Activated CD4-positive, alpha-beta T cell treated with anti-CD3 and anti-CD28 coated beads for 36 hours (primary cell): ENCODE measurements at regions not wholly inside any gene's neighbourhood (a gene's known extent, or its start where the extent isn't known, plus 50 kb on each side); places are given as distances from the start of the nearest gene placed in this dataset.

ENCODE experiments used
- ATAC-seq: fragments of 200-7000 bp; cut with Tn5 transposase; one replicate; pipeline ENCODE4 v1.10.0; 2021; ENCODE audit warnings: mild to moderate bottlenecking, moderate library complexity
- CTCF ChIA-PET: fragments of 350-600 bp; sonication (Branson Sonifier 250); formaldehyde crosslinking; loops from one replicate; lab custom pipeline; 2021; ENCODE audit warnings: antibody characterized with exemption; lab: Charles Lee
- POLR2A ChIA-PET: fragments of 350-600 bp; sonication (Branson Sonifier 250); formaldehyde crosslinking; loops from one replicate; lab custom pipeline; 2021; ENCODE audit warnings: antibody characterized with exemption, inconsistent platforms; lab: Charles Lee
- DNase-seq: peaks from one replicate; pipeline ENCODE4 v3.0.0-alpha.2; 2020
- H3K27ac Mint-ChIP-seq: one replicate; pipeline ENCODE4 v1.8.0; 2021; ENCODE audit warnings: mixed read lengths
- H3K27me3 Mint-ChIP-seq: one replicate; pipeline ENCODE4 v1.8.0; 2021; ENCODE audit warnings: mixed read lengths
- H3K36me3 Mint-ChIP-seq: one replicate; pipeline ENCODE4 v1.8.0; 2021; ENCODE audit warnings: low read depth, mixed read lengths
- H3K4me1 Mint-ChIP-seq: one replicate; pipeline ENCODE4 v1.8.0; 2021; ENCODE audit warnings: mixed read lengths
- H3K4me3 Mint-ChIP-seq: one replicate; pipeline ENCODE4 v1.8.0; 2021; ENCODE audit warnings: mild to moderate bottlenecking, moderate library complexity, mixed read lengths
- H3K9me3 Mint-ChIP-seq: one replicate; pipeline ENCODE4 v1.8.0; 2021; ENCODE audit warnings: low read depth, mixed read lengths
- intact Hi-C, 2 experiments: fragments of 100-400 bp; cut with DNase I in 1 of 2; cut with micrococcal nuclease in 1 of 2; formaldehyde crosslinking; loops; one replicate each; pipeline versions ENCODE4 v1.14.2 to v1.15.1; 2022 to 2024; cut with DNase I, micrococcal nuclease

DNA sequence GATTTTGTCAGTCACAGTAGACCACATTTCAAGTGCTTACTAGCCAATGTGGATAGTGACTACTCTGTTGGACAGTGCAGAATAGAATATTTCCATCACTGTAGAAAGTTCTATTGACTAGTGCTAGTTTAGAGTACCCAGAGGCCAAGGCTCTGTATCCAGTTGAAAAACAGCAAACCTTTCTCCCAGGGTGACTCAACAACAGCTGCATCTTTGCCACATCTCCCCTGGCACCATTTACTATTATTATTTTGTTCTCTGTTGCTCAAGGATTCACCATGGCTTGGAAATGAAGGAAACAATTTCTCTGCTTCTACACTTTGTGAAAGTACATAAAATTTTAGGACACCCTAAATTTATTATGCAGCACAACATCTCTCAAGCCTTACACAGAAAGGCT is 85.3 kb upstream of the WDR26 start:
- POLR2A ChIA-PET: no interaction called here
- ATAC-seq (no peak), DNase-seq (no peak)
- H3K36me3 Mint-ChIP-seq: no peaks in the 10 kb centered on the region
- no peaks in the 10 kb centered on the region for H3K4me1 Mint-ChIP-seq
- H3K9me3 Mint-ChIP-seq: no peaks in the 10 kb centered on the region
- no peak overlapping the region for H3K4me3 Mint-ChIP-seq
- intact Hi-C loops: no loop called here
- H3K27ac Mint-ChIP-seq: no peak overlapping the region
- H3K27me3 Mint-ChIP-seq: no peaks in the 10 kb centered on the region
- CTCF ChIA-PET: no interaction called here

DNA sequence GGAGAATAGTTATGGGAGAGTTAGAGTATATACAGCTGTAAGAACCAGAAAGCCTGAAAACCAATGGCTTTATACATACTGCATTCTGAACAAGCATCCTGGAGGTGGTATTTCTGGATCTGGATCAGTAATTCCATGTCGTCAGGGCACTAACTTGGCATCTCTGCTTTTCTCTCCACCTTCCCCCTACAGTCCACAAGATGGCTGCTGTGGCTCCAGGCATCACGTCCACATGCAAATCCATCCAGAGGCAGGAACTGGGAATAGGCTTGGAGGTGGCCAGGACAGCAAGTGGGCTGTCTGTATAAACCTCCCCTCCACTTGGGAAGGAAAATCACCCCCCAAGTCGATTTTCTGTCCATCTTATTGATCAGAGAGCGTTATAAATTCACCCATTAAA is 86.2 kb upstream of the WDR26 start:
- Mint-ChIP-seq H3K27ac (no peak overlapping the region), H3K4me1 (no peaks in the 10 kb centered on the region), H3K36me3 (no peaks in the 10 kb centered on the region), H3K9me3 (no peaks in the 10 kb centered on the region), H3K27me3 (no peaks in the 10 kb centered on the region), H3K4me3 (no peak overlapping the region)
- ChIA-PET CTCF (no interaction called here), POLR2A (no interaction called here)
- DNase-seq (no peak), ATAC-seq (no peak)
- intact Hi-C loops: no loop called here

DNA sequence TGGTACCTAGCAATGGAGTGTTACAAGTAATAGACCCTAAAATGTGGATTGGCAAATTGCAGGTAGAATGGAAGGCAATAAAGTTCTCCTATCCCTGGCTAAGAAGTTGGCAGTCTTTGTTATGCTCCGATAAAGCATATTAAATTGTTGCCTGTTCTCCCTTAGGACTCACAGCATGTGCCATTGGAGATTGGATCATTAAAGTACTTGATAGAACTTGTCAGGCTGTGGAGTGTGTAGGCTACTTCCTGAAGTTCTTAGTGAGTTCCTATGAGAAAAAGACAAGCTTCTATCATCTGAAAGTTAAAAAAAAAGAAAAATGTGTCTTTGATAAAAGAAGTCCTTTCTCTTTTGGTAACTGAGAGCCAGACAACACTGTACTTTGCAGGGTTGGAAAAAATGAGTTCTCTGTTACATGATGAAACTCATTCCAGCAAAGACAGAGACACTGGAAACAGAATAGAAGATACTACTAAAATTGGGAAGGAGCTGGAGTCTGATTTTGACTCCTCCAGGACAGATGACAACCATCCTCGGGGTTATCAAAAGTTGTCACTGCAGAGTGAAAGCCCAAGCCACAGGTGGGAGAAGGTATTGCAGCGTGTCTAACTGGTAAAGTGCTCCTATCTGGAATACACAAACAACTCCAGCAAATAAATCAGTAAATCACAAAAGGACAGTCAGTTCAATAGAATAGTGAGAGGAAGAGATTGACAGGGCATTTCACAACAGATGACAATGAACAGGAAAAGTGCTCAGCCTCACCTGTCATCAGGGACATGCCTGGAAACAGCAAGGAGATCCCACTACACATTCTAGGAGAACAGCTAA is 87.5 kb upstream of the WDR26 start:
- Mint-ChIP-seq H3K4me3 (no peak overlapping the region), H3K4me1 (no peaks in the 10 kb centered on the region), H3K36me3 (no peaks in the 10 kb centered on the region), H3K9me3 (no peaks in the 10 kb centered on the region), H3K27me3 (no peaks in the 10 kb centered on the region), H3K27ac (no peak overlapping the region)
- DNase-seq (no peak), ATAC-seq (no peak)
- ChIA-PET CTCF (interaction anchor here (0.7 to 5.2 kb wide), 3 partner anchors 8 to 219 kb away, joined by 3 to 37 read pairs (median 3); no protein-coding TSS in a partner anchor), POLR2A (interaction anchor here (0.7 kb wide), 1 partner anchor 1059 kb away, joined by 4 read pairs; no protein-coding TSS in a partner anchor)
- intact Hi-C loops: no loop called here

DNA sequence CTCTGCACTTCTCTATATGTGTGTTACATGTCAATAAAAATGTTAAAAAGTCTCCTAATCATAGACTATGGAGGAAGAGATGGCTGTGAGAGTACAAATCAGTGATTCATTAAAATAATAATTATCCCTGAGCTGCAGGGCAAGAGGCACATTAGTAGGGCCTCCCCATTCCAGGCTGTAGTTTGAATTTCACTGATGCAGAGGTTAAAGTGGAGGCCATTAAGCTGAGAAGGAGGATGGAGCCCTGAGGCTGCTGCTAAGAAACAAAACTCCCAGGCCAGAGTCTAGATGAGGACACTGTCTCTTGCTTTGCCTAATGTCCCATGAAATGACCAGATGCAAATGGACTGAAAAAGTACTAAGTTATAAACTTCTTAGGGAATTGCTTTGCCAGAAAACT is 89.1 kb upstream of the WDR26 start:
- POLR2A ChIA-PET: no interaction called here
- DNase-seq (no peak), ATAC-seq (no peak)
- intact Hi-C loops: no loop called here
- Mint-ChIP-seq H3K27ac (no peak overlapping the region), H3K27me3 (no peaks in the 10 kb centered on the region), H3K4me1 (no peaks in the 10 kb centered on the region), H3K36me3 (no peaks in the 10 kb centered on the region), H3K9me3 (no peaks in the 10 kb centered on the region), H3K4me3 (no peak overlapping the region)
- CTCF ChIA-PET: interaction anchor here (1.5 to 5.2 kb wide), 2 partner anchors 10 to 21 kb away, joined by 3 to 37 read pairs; no protein-coding TSS in a partner anchor

DNA sequence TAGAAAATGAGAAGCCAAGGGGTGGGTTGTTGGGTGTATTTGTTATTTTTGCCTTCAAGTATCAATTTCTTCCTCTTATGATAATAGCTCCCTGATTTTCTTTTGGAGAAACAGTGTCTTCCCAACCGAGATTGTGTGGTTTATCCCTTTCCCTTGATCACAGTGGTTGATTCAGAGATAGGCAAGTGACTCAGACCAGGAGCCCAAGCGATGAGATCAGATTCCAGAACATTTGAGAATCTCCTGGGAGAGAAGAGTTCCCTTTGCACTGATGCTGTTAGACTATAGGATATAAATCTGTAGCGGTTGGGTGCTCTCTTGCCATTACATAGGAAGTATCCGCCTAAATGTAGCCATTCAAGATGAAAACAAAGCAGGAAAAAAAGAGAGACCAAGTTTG is 90.1 kb upstream of the WDR26 start:
- no peaks in the 10 kb centered on the region for H3K27me3 Mint-ChIP-seq
- ATAC-seq: no peak
- H3K27ac Mint-ChIP-seq: no peak overlapping the region
- POLR2A ChIA-PET: no interaction called here
- no peaks in the 10 kb centered on the region for H3K36me3 Mint-ChIP-seq
- DNase-seq: no peak
- H3K9me3 Mint-ChIP-seq: no peaks in the 10 kb centered on the region
- intact Hi-C loops: no loop called here
- no peaks in the 10 kb centered on the region for H3K4me1 Mint-ChIP-seq
- CTCF ChIA-PET: interaction anchor here (1.3 to 5.2 kb wide), 3 partner anchors 11 to 398 kb away, joined by 3 to 37 read pairs (median 4); no protein-coding TSS in a partner anchor
- no peak overlapping the region for H3K4me3 Mint-ChIP-seq

DNA sequence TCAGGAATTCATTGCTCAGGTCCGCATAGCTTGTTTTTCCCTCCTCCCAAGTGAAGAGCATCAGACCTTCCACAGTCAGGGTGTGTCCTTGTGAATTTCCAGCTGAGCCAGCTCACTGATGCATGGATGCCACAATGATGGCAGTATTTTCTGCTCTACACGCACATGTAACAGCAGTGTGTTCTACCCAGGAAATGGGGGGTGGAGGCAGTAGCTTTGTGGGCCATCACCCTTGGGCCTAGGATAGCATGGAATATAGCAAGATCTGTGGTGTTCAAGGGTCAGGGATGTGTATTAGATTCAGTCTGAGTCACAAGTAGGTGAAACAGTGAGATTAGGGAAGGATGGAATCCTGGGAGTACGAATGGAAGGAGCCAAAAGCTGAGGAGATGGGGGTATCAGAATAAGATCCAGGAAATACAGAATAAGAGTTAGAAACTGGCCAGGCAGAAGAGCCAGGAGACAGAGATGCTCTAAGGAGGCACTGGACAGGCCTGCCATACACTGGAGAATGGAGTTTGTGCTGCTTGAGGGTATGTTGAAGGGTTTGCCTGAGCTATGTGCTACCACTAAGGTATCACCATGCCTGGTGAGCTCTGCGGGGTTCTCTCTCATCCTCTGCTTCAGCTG is 90.6 kb upstream of the CNIH3 start:
- POLR2A ChIA-PET: no interaction called here

DNA sequence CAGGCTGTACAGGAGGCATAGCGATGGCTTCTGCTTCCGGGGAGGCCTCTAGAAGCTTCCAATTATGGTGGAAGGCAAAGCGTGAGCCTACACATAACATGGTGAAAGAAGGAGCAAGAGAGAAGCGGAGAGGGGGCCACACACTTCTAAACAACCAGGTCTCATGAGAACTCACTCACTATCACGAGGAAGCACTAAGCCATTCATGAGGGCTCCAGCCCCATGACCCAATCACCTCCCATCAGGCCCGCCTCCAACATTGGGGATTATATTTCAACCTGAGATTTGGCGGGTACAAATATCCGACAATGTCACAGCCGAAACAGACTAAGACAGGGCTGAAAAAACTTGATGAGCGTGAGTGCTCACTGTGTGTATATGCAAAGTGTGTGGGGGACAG is 89.3 kb upstream of the CNIH3 start:
- POLR2A ChIA-PET: interaction anchor here (0.7 kb wide), 1 partner anchor 14 kb away, joined by 6 read pairs; no protein-coding TSS in a partner anchor
- no peak overlapping the region for H3K4me3 Mint-ChIP-seq
- no peaks in the 10 kb centered on the region for H3K4me1 Mint-ChIP-seq
- CTCF ChIA-PET: interaction anchor here (5.2 kb wide), 1 partner anchor 13 kb away, joined by 37 read pairs; no protein-coding TSS in a partner anchor
- intact Hi-C loops: no loop called here
- no peak for ATAC-seq
- no peak for DNase-seq
- H3K36me3 Mint-ChIP-seq: no peaks in the 10 kb centered on the region
- H3K27ac Mint-ChIP-seq: no peak overlapping the region
- H3K27me3 Mint-ChIP-seq: no peaks in the 10 kb centered on the region
- no peaks in the 10 kb centered on the region for H3K9me3 Mint-ChIP-seq

More for the DNA sequence above, 90.6 kb upstream of the CNIH3 start:
- no peaks in the 10 kb centered on the region for H3K9me3 Mint-ChIP-seq
- CTCF ChIA-PET: interaction anchor here (0.7 to 5.2 kb wide), 4 partner anchors 12 to 768 kb away, joined by 3 to 37 read pairs (median 4); no protein-coding TSS in a partner anchor
- H3K27ac Mint-ChIP-seq: no peak overlapping the region
- no peaks in the 10 kb centered on the region for H3K4me1 Mint-ChIP-seq
- intact Hi-C loops: no loop called here
- DNase-seq: no peak
- no peaks in the 10 kb centered on the region for H3K36me3 Mint-ChIP-seq
- no peaks in the 10 kb centered on the region for H3K27me3 Mint-ChIP-seq
- H3K4me3 Mint-ChIP-seq: no peak overlapping the region
- ATAC-seq: no peak

DNA sequence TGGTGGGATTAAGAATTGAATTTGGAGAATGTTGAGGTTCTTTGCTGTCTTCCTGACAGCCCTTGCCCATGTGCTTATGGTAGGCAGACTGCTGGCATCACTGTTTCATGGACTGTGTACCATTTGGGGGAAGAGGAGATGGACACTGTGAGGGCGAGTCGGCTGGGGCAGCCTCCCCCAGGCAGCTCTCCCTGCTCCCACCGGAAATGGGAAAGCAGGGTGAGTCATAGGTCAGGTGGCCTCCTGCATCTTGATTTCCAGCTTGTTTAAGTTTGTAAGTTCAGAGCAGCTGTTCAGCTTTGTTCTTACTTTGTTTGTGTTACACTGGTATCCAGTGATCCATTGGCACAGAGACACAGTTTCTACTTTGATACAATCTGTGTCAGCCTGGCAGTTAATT is 87.2 kb upstream of the CNIH3 start:
- H3K4me1 Mint-ChIP-seq: no peaks in the 10 kb centered on the region
- ATAC-seq (no peak), DNase-seq (no peak)
- H3K27me3 Mint-ChIP-seq: no peaks in the 10 kb centered on the region
- H3K36me3 Mint-ChIP-seq: no peaks in the 10 kb centered on the region
- H3K27ac Mint-ChIP-seq: no peak overlapping the region
- H3K4me3 Mint-ChIP-seq: no peak overlapping the region
- H3K9me3 Mint-ChIP-seq: no peaks in the 10 kb centered on the region
- intact Hi-C loops: no loop called here
- POLR2A ChIA-PET: no interaction called here
- CTCF ChIA-PET: interaction anchor here (1.2 kb wide), 1 partner anchor 12 kb away, joined by 3 read pairs; no protein-coding TSS in a partner anchor

DNA sequence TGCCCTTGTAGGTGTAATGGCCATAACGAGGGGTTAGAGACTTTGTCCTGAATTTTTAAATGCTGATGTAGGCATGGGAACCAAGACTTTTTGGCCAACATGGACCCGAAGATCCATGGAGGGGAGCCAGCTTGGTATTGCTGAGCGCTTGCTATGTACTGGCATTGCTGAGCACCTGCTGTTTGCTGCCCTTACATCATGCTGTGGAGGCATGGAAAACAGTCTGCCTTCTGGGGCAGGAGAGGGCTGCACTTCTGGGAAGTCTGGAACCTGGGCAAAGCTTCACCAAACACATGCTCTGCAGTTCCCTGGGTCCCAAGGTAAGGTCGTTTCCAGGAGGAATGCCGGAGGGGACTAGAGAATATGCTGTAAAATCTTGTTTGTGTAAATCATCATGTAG is 86.3 kb upstream of the CNIH3 start:
- ChIA-PET POLR2A (no interaction called here), CTCF (interaction anchor here (0.9 kb wide), 1 partner anchor 17 kb away, joined by 3 read pairs; no protein-coding TSS in a partner anchor)
- ATAC-seq (no peak), DNase-seq (no peak)
- Mint-ChIP-seq H3K9me3 (no peaks in the 10 kb centered on the region), H3K4me3 (no peak overlapping the region), H3K27ac (no peak overlapping the region), H3K36me3 (no peaks in the 10 kb centered on the region), H3K27me3 (no peaks in the 10 kb centered on the region), H3K4me1 (no peaks in the 10 kb centered on the region)
- intact Hi-C loops: no loop called here

DNA sequence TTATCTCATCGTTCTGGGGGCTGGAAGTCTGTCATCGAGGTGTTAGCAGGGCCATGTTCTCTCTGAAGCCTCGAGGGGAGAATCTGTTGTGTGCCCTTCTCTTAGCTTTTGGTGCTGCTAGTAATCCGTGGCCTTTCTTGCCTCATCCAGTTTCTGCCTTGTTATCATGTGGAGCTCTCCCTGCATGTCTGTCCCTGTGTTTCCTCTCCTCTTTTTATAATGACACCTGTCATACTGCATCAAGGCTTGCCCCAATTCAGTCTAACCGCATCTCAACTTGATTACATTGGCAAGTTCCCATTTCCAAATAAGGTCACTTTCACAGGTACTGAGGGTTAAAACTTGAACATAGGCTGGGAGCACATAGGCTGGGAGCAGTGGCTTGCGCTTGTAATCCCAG is 82.6 kb upstream of the CNIH3 start:
- intact Hi-C loops: no loop called here
- no peak for DNase-seq
- H3K4me3 Mint-ChIP-seq: no peak overlapping the region
- no peak overlapping the region for H3K27ac Mint-ChIP-seq
- no peak for ATAC-seq
- ChIA-PET CTCF (interaction anchor here (1.9 kb wide), 1 partner anchor 21 kb away, joined by 6 read pairs; no protein-coding TSS in a partner anchor), POLR2A (interaction anchor here (0.6 kb wide), 1 partner anchor 1407 kb away, joined by 4 read pairs; no protein-coding TSS in a partner anchor)
- no peaks in the 10 kb centered on the region for H3K27me3 Mint-ChIP-seq
- no peaks in the 10 kb centered on the region for H3K9me3 Mint-ChIP-seq
- H3K36me3 Mint-ChIP-seq: no peaks in the 10 kb centered on the region
- H3K4me1 Mint-ChIP-seq: no peaks in the 10 kb centered on the region

DNA sequence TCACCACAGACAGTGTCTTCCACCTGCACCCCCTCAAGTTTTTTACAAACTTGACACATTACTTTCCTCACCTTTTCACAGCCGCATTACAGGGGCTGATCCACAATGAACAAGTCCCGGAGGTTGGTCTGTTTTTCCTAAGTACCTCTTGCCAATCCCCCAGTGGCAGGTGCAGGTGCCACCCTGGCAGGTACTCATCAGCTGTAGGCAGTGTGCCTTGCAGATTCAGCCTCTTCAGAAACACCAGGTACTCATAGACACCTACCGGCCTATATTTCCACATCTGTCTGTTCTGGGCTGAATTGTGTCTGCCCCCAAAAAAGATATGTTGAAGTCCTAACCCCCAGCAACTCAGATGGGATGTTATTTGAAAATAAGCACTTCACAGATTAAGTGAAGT is 81.4 kb upstream of the CNIH3 start:
- H3K27ac Mint-ChIP-seq: no peak overlapping the region
- no peaks in the 10 kb centered on the region for H3K9me3 Mint-ChIP-seq
- H3K36me3 Mint-ChIP-seq: no peaks in the 10 kb centered on the region
- POLR2A ChIA-PET: no interaction called here
- ATAC-seq (no peak), DNase-seq (no peak)
- H3K4me3 Mint-ChIP-seq: no peak overlapping the region
- no peaks in the 10 kb centered on the region for H3K4me1 Mint-ChIP-seq
- H3K27me3 Mint-ChIP-seq: peaks cover 4% of the 10 kb centered on the region
- intact Hi-C loops: no loop called here
- CTCF ChIA-PET: interaction anchor here (0.6 to 1.9 kb wide), 2 partner anchors 22 to 301 kb away, joined by 3 to 6 read pairs; no protein-coding TSS in a partner anchor
